Motor neuron (in vitro differentiated cells): ENCODE measurements at regions not wholly inside any gene's neighbourhood (a gene's known extent, or its start where the extent isn't known, plus 50 kb on each side); places are given as distances from the start of the nearest gene placed in this dataset.

ENCODE experiments used
- ATAC-seq, 8 experiments: fragments of 200-7000 bp; cut with Tn5 transposase; replicated peaks in 6 of 8; 2 replicates each; pipeline ENCODE4 v1.8.0; 2021; ENCODE audit warnings: mild to moderate bottlenecking in 8 of 8, moderate library complexity in 8 of 8
- H3K27ac ChIP-seq, 2 donors: fragments of 250-450 bp; sonication (Bioruptor Pico); 2 replicates each; pipeline ENCODE4 v1.9.0; 2021; ENCODE audit warnings: antibody characterized with exemption in 2 of 2, mild to moderate bottlenecking in 2 of 2, moderate library complexity in 1 of 2
- H3K4me1 ChIP-seq, 2 donors: fragments of 250-450 bp; sonication (Bioruptor Pico); replicated peaks in 1 of 2; 2 replicates each; pipeline ENCODE4 v1.6.1; 2021; ENCODE audit warnings: antibody characterized with exemption in 2 of 2, mild to moderate bottlenecking in 2 of 2, moderate library complexity in 1 of 2
- H3K4me3 ChIP-seq, 5 donors: fragments of 250-450 bp; sonication (Bioruptor Pico); 2 replicates each; pipeline ENCODE4 v1.9.0; 2021; ENCODE audit warnings: antibody characterized with exemption in 5 of 5, mild to moderate bottlenecking in 5 of 5, moderate library complexity in 4 of 5
- WGBS, 10 experiments: fragments of 450-650 bp; shearing (Covaris generic); methylation state at CpG; one replicate each; pipeline ENCODE4 v1.0.0; 2022; 5-methylcytosine and 5-hydroxymethylcytosine counted together
- in situ Hi-C, 9 experiments: fragments of 400-800 bp; cut with MboI; loops; one replicate each; pipeline ENCODE4 v1.15.0; 2021; ENCODE audit warnings: low sequenced_read_pairs in 9 of 9, low pct_unique_long_range_greater_than_20kb in 2 of 9; ENCODE audit not compliant: unreplicated experiment in 9 of 9

DNA sequence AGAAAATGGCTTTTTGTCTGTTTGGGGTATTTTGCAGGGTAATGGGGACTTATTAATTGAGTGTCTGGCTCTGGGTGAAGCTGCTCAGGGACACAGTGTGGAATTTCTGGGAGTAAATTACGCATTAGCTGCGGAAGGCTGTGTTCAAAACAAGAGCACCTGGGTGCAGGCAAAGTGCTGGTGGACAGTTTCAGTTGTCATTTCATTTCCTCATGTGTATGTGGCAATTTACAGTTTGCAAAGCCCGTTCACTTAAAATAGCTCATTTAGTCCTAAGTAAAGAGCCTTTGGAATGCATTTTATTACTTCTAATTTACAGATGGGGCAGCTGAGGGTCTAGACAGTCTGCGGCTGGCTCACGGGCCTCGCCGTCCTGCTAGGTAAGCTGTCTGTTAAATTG lies 546.8 kb downstream of the BCL11B start:
- peaks cover 0 to 5% of the 10 kb centered on the region in 2 donors for H3K4me1 ChIP-seq
- in situ Hi-C loops = no loop called here
- H3K4me3 ChIP-seq = no peak overlapping the region
- WGBS, 10 experiments = 23 to 92% (median 72%) methylated on average over 2 to 6 of the region's 7 CpGs; no CpG with 5 or more reads in 5 of the 10 experiments
- ATAC-seq = no peak
- no peak overlapping the region for H3K27ac ChIP-seq

GRCh38 chr14:98725676-98726075 lies 546.3 kb downstream of the BCL11B start:
- Histone ChIP-seq H3K4me1 (peaks cover 0 to 5% of the 10 kb centered on the region in 2 donors), H3K27ac (no peak overlapping the region), H3K4me3 (no peak overlapping the region)
- 61 to 100% (median 88%) methylated on average over 1 to 6 of the region's 9 CpGs; no CpG with 5 or more reads in 3 of the 10 experiments for WGBS, 10 experiments
- in situ Hi-C loops = no loop called here
- no peak for ATAC-seq

DNA sequence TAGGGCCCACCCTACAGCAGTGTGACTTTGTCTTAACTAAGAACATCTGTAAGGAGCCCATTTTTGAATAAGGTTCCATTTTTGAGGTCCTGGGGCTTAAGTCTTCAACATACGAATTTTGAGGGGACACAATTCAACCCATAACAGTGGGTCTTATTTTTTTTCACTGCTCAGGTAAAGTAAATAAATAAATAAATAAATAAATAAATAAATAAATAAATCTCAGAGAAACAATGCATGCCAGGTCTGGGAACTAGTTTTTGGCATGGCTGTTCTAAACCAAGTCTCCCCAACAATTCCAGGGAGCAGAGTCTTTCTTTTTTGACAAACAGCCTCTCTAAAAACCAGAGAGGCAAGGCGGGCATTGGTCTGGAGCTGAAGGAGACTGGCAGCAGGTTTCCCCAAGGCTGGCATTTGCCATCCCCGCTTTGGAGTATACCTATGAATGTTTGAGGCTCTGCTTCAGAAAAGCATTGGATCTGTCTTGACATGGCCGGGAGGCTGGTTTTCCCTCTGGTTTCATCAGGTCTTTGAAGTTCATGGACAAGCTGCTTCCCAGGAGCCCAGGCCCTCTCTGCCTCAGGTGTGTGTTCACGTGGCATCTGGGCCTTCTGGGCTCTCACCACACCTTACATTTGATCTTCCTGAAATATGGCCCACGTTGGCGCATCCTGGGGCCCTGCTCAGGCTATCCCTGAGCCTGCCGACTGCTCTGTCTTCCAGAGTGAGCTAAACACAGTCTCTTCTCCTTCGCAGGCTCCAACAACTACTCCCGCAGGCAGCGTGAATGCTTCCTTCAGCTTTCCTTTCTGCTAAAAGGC lies 545.2 kb downstream of the BCL11B start:
- in situ Hi-C loops = no loop called here

DNA sequence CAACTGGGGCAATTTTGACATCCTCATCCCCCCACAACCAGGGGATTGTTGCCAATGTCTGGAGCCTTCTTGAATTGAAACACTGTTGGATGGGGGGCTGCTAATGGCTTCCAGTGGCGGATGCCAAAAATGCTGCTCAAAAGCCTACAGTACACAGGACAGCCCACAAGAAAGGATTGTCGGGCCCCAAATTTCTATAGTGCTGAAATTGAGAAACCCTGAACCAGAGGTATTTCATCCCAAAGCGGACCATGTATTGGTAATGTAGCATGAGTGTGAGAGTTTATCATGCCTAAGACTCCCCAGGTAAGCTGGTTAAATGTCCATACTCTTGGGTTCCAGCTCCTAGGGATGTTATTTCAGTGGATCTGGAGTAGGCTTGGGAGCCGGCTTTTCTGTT lies 544.0 kb downstream of the BCL11B start:
- 0 to 100% (median 61%) methylated on average over 1 to 4 of the region's 4 CpGs; no CpG with 5 or more reads in 2 of the 10 experiments for WGBS, 10 experiments
- in situ Hi-C loops = no loop called here
- peaks cover 0 to 5% of the 10 kb centered on the region in 2 donors for H3K4me1 ChIP-seq

More for the DNA sequence above, 545.2 kb downstream of the BCL11B start:
- peaks cover 0 to 5% of the 10 kb centered on the region in 2 donors for H3K4me1 ChIP-seq
- no peak overlapping the region for H3K27ac ChIP-seq
- 10 to 100% (median 91%) methylated on average over 1 to 8 of the region's 11 CpGs for WGBS, 10 experiments
- no peak for ATAC-seq
- H3K4me3 ChIP-seq = no peak overlapping the region

DNA sequence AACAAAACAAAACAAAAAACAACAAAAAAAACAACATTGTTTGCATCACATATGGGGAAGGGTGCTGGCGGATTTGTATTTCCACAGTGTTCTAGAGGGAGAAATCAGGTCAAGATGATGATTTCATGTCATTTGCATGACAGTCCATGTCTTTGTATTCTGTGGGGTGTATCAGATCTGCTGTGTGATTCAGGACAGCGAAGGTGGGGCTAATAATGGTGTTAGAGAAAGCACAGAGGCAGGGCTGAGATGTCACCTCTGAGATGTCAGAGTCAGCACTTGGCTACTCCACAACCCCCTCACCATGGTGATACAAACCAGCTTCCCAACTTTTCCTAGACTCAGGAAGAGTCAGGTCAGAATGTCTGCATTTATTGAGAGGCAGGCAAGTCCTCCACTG lies 543.2 kb downstream of the BCL11B start:
- in situ Hi-C loops = no loop called here
- Histone ChIP-seq H3K27ac (no peak overlapping the region), H3K4me1 (peaks cover 0 to 5% of the 10 kb centered on the region in 2 donors), H3K4me3 (no peak overlapping the region)
- 0 to 100% (median 83%) methylated on average over 1 to 2 of the region's 2 CpGs for WGBS, 10 experiments
- peak in 4 of 8 experiments; percentile 21 to 78 (median 70) for ATAC-seq

More for the DNA sequence above, 544.0 kb downstream of the BCL11B start:
- ATAC-seq = no peak
- no peak overlapping the region for H3K27ac ChIP-seq
- H3K4me3 ChIP-seq = no peak overlapping the region

DNA sequence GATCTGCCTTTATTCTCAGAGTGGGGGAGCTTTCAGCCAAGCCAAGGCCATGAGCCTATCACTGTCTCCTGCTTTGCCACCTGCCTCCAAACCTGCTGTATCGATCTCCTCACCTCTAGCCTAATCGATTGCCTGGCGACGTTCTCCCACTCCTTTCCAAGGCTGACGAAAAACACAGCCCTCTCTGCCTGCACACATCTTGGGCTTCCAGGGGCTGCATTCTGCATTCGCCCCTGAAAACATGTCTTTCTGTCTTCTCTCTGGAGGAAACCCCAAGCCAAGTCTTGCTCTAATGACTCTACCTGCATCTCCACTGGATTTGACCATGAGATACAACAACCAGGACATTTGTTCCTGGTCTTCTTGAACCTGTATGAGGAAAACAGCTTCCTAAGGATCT lies 540.7 kb downstream of the BCL11B start:
- no peak for ATAC-seq
- Histone ChIP-seq H3K27ac (no peak overlapping the region), H3K4me1 (no peaks in the 10 kb centered on the region), H3K4me3 (no peak overlapping the region)
- in situ Hi-C loops = no loop called here
- WGBS, 10 experiments = 80 to 100% (median 90%) methylated on average over 1 to 6 of the region's 6 CpGs; no CpG with 5 or more reads in 5 of the 10 experiments

GRCh38 chr14:98731701-98732100 lies 540.3 kb downstream of the BCL11B start:
- 33 to 100% (median 75%) methylated on average over 1 to 3 of the region's 3 CpGs; no CpG with 5 or more reads in 5 of the 10 experiments for WGBS, 10 experiments
- Histone ChIP-seq H3K4me1 (no peaks in the 10 kb centered on the region), H3K4me3 (no peak overlapping the region), H3K27ac (no peak overlapping the region)
- in situ Hi-C loops = no loop called here
- ATAC-seq = no peak

DNA sequence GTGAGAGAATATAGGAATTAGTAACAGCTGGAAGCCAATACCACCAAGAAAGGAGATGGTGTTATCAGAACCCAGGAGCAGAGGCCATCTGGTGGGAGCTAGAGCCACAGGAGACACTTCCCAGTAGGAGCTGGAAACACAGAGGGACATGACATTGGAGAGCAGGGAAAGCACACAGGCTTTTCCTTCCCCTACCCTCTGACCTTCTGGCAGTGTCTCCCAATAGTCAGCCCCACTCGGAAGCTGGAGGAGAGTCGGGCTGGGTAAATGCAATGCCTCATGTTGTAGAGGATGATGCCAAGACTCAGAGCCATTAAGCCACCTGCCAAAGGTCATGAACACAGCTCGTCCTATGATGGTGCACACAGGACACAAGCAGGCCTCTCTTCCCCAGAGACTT lies 538.5 kb downstream of the BCL11B start:
- Histone ChIP-seq H3K27ac (no peak overlapping the region), H3K4me3 (no peak overlapping the region), H3K4me1 (no peaks in the 10 kb centered on the region)
- ATAC-seq = no peak
- 20 to 94% (median 42%) methylated on average over 1 to 3 of the region's 3 CpGs; no CpG with 5 or more reads in 4 of the 10 experiments for WGBS, 10 experiments
- in situ Hi-C loops = no loop called here

- H3K27ac ChIP-seq = no peak overlapping the region
- no peaks in the 10 kb centered on the region for H3K4me1 ChIP-seq
- 40 to 90% (median 75%) methylated on average over 1 to 8 of the region's 11 CpGs; no CpG with 5 or more reads in 4 of the 10 experiments for WGBS, 10 experiments
- in situ Hi-C loops = no loop called here
- no peak for ATAC-seq
- no peak overlapping the region for H3K4me3 ChIP-seq
Observed at GRCh38 chr14:98736701-98737338, 535.2 kb downstream of the BCL11B start.

- in situ Hi-C loops = no loop called here
- WGBS, 10 experiments = 11 to 100% (median 89%) methylated on average over 1 to 8 of the region's 8 CpGs; no CpG with 5 or more reads in 2 of the 10 experiments
- H3K4me3 ChIP-seq = no peak overlapping the region
- ATAC-seq = no peak
- H3K4me1 ChIP-seq = no peaks in the 10 kb centered on the region
- H3K27ac ChIP-seq = no peak overlapping the region
Observed at GRCh38 chr14:98741523-98741922, 530.5 kb downstream of the BCL11B start.

DNA sequence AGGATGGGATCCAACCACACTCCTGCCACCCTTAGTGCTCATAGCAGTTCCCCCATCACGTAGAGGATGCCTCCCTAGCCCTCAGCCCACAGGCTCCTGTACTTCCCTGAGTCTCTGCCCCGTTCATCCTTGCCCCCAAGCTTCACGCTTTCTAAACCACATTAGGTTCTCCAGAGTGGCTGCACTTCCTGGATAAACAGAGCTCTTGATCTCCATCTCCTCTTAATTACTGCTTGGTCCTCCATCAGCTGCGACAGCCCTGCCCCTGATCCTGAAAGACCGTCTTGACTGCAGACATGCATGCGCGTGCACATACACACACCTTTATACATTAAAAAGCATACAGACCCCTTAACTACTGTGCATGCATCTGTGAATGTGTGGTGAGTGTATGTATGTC lies 530.0 kb downstream of the BCL11B start:
- Histone ChIP-seq H3K4me1 (no peaks in the 10 kb centered on the region), H3K4me3 (no peak overlapping the region), H3K27ac (no peak overlapping the region)
- ATAC-seq = no peak
- in situ Hi-C loops = no loop called here
- WGBS, 10 experiments = 20 to 100% (median 90%) methylated on average over 1 to 7 of the region's 7 CpGs; no CpG with 5 or more reads in 2 of the 10 experiments

GRCh38 chr14:98743536-98743935 lies 528.5 kb downstream of the BCL11B start:
- in situ Hi-C loops = no loop called here
- H3K4me1 ChIP-seq = no peaks in the 10 kb centered on the region
- no peak for ATAC-seq
- no peak overlapping the region for H3K27ac ChIP-seq
- WGBS, 10 experiments = 0 to 91% (median 63%) methylated on average over 1 to 6 of the region's 8 CpGs; no CpG with 5 or more reads in 2 of the 10 experiments
- no peak overlapping the region for H3K4me3 ChIP-seq

DNA sequence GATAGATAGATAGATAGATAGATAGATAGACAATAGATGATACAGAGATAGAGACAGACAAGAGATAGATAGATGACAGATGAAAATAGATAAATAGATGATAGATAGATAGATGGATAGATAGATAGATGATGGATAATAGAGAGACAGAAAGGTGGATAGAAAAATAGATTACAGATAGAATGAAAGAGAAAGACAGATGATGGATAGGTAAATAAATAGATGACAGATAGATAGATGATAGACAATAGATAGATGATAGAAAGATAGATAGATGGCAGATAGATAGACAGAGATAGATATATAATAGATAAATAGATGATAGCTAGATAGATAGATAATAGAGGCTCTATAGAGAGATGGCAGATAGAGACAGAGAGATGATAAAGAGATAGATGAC lies 523.0 kb downstream of the BCL11B start:
- no peak overlapping the region for H3K27ac ChIP-seq
- in situ Hi-C loops = no loop called here

More for the DNA sequence above, 523.0 kb downstream of the BCL11B start:
- H3K4me1 ChIP-seq = no peaks in the 10 kb centered on the region
- ATAC-seq = no peak
- H3K4me3 ChIP-seq = no peak overlapping the region
